Colonic mucosa (tissue), 4 donors: ENCODE measurements at regions not wholly inside any gene's neighbourhood (a gene's known extent, or its start where the extent isn't known, plus 50 kb on each side); places are given as distances from the start of the nearest gene placed in this dataset.

Experiments used
- DNase-seq: peaks from one replicate; pipeline ENCODE4 v3.0.0-alpha.2; 2020
- H3K27ac ChIP-seq: fragments of 200-600 bp; one replicate; pipeline ENCODE4 v1.8.0; 2021
- H3K27me3 ChIP-seq: fragments of 200-600 bp; one replicate; pipeline ENCODE4 v1.8.0; 2021
- H3K36me3 ChIP-seq: fragments of 200-600 bp; one replicate; pipeline ENCODE4 v1.8.0; 2021
- H3K4me1 ChIP-seq: fragments of 200-600 bp; one replicate; pipeline ENCODE4 v1.8.0; 2021; ENCODE audit warnings: mild to moderate bottlenecking
- H3K4me3 ChIP-seq: fragments of 200-600 bp; one replicate; pipeline ENCODE4 v1.8.0; 2021
- H3K9ac ChIP-seq, 2 donors: one replicate each; pipeline ENCODE4 v1.7.0; 2013; ENCODE audit warnings: control low read depth in 2 of 2, low read depth in 2 of 2, low read length in 2 of 2
- H3K9me3 ChIP-seq: fragments of 200-600 bp; one replicate; pipeline ENCODE4 v1.8.0; 2021
- intact Hi-C: fragments of 100-400 bp; cut with DNase I; formaldehyde crosslinking; loops from one replicate; pipeline ENCODE4 v1.14.1; 2022
- TF ChIP-seq, protein P1 (sequence below): fragments of 200-600 bp; IDR thresholded peaks from one replicate; pipeline ENCODE4 v1.8.0; 2022; ENCODE audit warnings: antibody characterized with exemption, mild to moderate bottlenecking
- donor health status: healthy.
- donor health status: DM: no; HTN: no; CAD: no.
- donor health status: DM: no; HTN: no; CAD: no.

GRCh38 chr3:10583798-10584708 lies 78.7 kb upstream of the ATP2B2 start:
- no peaks in the 10 kb centered on the region for H3K27me3 ChIP-seq
- no peak overlapping the region for H3K4me3 ChIP-seq
- no peaks in the 10 kb centered on the region for H3K36me3 ChIP-seq
- no peaks in the 10 kb centered on the region for H3K4me1 ChIP-seq
- H3K9ac ChIP-seq = no peak overlapping the region
- intact Hi-C loops = no loop called here
- H3K9me3 ChIP-seq = no peaks in the 10 kb centered on the region
- no peak for DNase-seq
- H3K27ac ChIP-seq = no peak overlapping the region
- TF ChIP-seq, protein P1, sequence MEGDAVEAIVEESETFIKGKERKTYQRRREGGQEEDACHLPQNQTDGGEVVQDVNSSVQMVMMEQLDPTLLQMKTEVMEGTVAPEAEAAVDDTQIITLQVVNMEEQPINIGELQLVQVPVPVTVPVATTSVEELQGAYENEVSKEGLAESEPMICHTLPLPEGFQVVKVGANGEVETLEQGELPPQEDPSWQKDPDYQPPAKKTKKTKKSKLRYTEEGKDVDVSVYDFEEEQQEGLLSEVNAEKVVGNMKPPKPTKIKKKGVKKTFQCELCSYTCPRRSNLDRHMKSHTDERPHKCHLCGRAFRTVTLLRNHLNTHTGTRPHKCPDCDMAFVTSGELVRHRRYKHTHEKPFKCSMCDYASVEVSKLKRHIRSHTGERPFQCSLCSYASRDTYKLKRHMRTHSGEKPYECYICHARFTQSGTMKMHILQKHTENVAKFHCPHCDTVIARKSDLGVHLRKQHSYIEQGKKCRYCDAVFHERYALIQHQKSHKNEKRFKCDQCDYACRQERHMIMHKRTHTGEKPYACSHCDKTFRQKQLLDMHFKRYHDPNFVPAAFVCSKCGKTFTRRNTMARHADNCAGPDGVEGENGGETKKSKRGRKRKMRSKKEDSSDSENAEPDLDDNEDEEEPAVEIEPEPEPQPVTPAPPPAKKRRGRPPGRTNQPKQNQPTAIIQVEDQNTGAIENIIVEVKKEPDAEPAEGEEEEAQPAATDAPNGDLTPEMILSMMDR = no peak

DNA sequence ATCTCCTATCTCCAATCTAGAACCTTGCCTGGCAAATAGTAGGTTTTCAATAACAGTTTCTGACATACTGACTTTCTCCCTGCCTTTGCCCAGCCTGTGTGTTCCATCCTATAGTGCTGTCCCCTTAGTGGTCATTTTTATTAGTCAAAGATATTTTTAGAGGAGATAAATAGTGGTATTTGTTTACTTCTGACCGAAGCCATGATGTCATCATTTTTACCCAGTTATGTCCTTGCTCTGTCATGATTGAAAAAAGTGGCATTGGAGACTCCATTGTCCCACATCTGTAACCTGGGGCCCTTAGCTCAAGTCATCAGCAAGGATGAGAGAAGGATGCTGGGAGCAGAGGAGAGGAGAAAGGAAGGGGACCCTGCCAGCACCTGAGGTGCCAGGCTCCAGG lies 80.6 kb upstream of the ATP2B2 start:
- no peaks in the 10 kb centered on the region for H3K4me1 ChIP-seq
- DNase-seq = no peak
- H3K27me3 ChIP-seq = no peaks in the 10 kb centered on the region
- intact Hi-C loops = no loop called here
- H3K36me3 ChIP-seq = no peaks in the 10 kb centered on the region
- no peaks in the 10 kb centered on the region for H3K9me3 ChIP-seq
- TF ChIP-seq, protein P1 = no peak
- no peak overlapping the region for H3K27ac ChIP-seq
- H3K9ac ChIP-seq = no peak overlapping the region
- H3K4me3 ChIP-seq = no peak overlapping the region

DNA sequence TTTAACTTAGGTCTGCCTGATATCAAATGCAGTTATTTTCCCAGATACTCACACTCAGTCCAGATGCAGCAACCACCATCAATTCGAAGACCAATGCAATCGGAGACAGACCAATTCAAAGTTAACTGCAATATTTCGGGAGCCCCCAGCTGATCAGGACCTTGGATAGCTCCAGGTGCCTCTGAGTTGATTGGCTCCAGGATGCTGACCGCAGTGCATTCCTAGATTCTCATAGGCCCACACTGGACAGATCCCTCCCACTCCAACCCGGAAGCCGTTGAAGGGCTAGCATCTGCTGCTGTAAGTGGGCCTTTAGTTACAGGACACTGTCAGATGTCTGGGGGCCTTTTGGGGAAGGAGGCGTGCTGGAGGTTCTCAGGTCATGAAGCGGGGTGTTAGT lies 89.5 kb upstream of the ATP2B2 start:
- no peak overlapping the region for H3K27ac ChIP-seq
- no peaks in the 10 kb centered on the region for H3K4me1 ChIP-seq
- no peaks in the 10 kb centered on the region for H3K36me3 ChIP-seq
- TF ChIP-seq, protein P1 = no peak
- DNase-seq = peak; percentile 36
- no peak overlapping the region for H3K9ac ChIP-seq
- no peaks in the 10 kb centered on the region for H3K27me3 ChIP-seq
- no peaks in the 10 kb centered on the region for H3K9me3 ChIP-seq
- intact Hi-C loops = no loop called here
- no peak overlapping the region for H3K4me3 ChIP-seq

- Histone ChIP-seq H3K9me3 (no peaks in the 10 kb centered on the region), H3K27ac (no peak overlapping the region), H3K27me3 (no peaks in the 10 kb centered on the region), H3K9ac (no peak overlapping the region), H3K36me3 (no peaks in the 10 kb centered on the region), H3K4me1 (no peaks in the 10 kb centered on the region), H3K4me3 (no peak overlapping the region)
- DNase-seq = no peak
- TF ChIP-seq, protein P1 = no peak
- intact Hi-C loops = no loop called here
These were observed 91.5 kb upstream of the ATP2B2 start for GRCh38 chr3:10596746-10597448.

DNA sequence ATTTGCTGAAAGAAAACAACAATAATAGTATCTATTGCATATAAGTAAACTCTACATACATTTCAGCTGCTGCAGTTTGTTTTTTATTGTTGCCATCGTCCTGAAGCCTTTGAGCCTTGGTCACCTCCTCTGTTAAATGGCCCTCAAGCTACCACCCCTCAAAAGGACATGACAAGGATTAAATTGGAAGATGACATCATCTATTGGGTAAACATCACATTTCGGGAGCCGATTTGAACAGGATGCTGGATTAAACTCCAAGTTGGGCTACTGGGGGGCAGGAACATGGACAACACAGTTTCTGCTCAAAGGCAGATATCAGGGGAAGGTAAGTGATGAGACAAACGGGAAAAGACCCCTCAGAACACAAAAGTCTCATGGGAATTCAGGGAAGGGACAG lies 92.3 kb upstream of the ATP2B2 start:
- Histone ChIP-seq H3K4me1 (no peaks in the 10 kb centered on the region), H3K4me3 (no peak overlapping the region), H3K9ac (no peak overlapping the region), H3K27ac (no peak overlapping the region), H3K36me3 (no peaks in the 10 kb centered on the region), H3K9me3 (no peaks in the 10 kb centered on the region), H3K27me3 (no peaks in the 10 kb centered on the region)
- DNase-seq = no peak
- intact Hi-C loops = no loop called here
- TF ChIP-seq, protein P1 = no peak
